ENCODE measurements at regions not wholly inside any gene's neighbourhood (a gene's known extent, or its start where the extent isn't known, plus 50 kb on each side); places are given as distances from the start of the nearest gene placed in this dataset.

DNA sequence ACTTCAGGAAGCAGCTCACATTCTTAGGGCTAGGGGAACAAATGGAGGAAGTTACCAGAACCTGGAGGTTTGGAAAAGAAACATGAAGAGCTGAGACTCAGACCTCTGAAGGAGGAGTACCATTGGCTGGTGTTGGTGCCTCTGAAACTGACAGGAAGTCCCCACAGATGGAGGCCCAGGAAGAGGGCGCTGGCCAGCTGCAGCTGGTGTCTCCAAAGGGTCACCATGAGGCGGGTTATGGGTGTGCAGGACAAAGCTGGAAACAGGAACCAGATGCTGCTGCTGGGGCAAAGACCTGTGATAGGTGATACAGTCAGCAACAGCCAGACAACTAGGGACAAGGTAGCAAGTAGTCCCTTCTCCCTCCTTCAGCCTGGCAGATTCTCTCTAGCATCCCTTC is 136.5 kb upstream of the SERPINE2 start:
- Histone ChIP-seq H3K4me2 (ENCODE audit: low read depth, low read length, poor library complexity, severe bottlenecking) (no peak overlapping the region), H2AFZ (ENCODE audit: low read length) (peak overlapping the region; percentile 61), H3K79me2 (ENCODE audit: insufficient read depth, low read length) (no peaks in the 10 kb centered on the region), H3K36me3 (ENCODE audit: insufficient read depth, low read length) (no peaks in the 10 kb centered on the region), H3F3A (ENCODE audit: low read depth) (no peaks in the 10 kb centered on the region), H3K27me3 (ENCODE audit: insufficient read depth, low read length, poor library complexity, severe bottlenecking) (no peaks in the 10 kb centered on the region), H3K4me1 (ENCODE audit: insufficient read depth, low read length, poor library complexity, severe bottlenecking) (peaks cover 5% of the 10 kb centered on the region), H3K9me3 (ENCODE audit: insufficient read depth, low read depth, low read length) (no peaks in the 10 kb centered on the region), H3K4me3 (ENCODE audit: low read length, poor library complexity, severe bottlenecking) (no peak overlapping the region), H3K9ac (ENCODE audit: low read depth, low read length, poor library complexity, severe bottlenecking) (no peak overlapping the region), H4K20me1 (ENCODE audit: insufficient read depth, low read length, poor library complexity, severe bottlenecking) (no peaks in the 10 kb centered on the region), H3K9me2 (replicated peaks; ENCODE audit: low read depth, low read length) (no peaks in the 10 kb centered on the region)
- no peak for TF ChIP-seq CTCF (conservative IDR thresholded peaks at IDR 0.05; ENCODE audit: low read length)
- TF ChIP-seq EZH2phosphoT487 (IDR thresholded peaks at IDR 0.05; ENCODE audit: borderline replicate concordance), result no peak

DNA sequence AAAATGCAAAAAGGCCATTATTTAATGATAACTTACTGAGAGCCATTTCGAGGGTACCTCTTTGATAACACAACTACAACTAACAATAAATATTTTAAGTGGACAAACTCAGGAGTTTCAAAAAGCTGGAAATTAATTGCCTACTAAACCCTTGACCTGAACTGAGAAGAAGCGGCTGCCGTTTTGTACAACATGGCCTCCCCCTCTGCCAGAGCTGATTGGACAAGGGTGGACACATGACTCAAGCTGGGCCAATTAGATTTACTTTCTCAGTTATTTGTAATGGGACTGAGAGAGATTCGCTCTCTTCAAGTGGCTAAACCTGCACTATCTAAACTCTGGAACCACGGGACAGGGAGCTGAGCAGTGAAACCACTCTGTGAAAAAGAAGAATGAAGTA is 135.9 kb upstream of the SERPINE2 start:
- Histone ChIP-seq H3K4me3 (ENCODE audit: low read length, poor library complexity, severe bottlenecking) (no peak overlapping the region), H3K9me2 (replicated peaks; ENCODE audit: low read depth, low read length) (no peaks in the 10 kb centered on the region), H3K79me2 (ENCODE audit: insufficient read depth, low read length) (no peaks in the 10 kb centered on the region), H3K27me3 (ENCODE audit: insufficient read depth, low read length, poor library complexity, severe bottlenecking) (no peaks in the 10 kb centered on the region), H3K36me3 (ENCODE audit: insufficient read depth, low read length) (no peaks in the 10 kb centered on the region), H4K20me1 (ENCODE audit: insufficient read depth, low read length, poor library complexity, severe bottlenecking) (no peaks in the 10 kb centered on the region), H3K4me2 (ENCODE audit: low read depth, low read length, poor library complexity, severe bottlenecking) (no peak overlapping the region), H3K9me3 (ENCODE audit: insufficient read depth, low read depth, low read length) (no peaks in the 10 kb centered on the region), H3K4me1 (ENCODE audit: insufficient read depth, low read length, poor library complexity, severe bottlenecking) (peaks cover 5% of the 10 kb centered on the region), H3K9ac (ENCODE audit: low read depth, low read length, poor library complexity, severe bottlenecking) (no peak overlapping the region), H2AFZ (ENCODE audit: low read length) (peak overlapping the region; percentile 61), H3F3A (ENCODE audit: low read depth) (no peaks in the 10 kb centered on the region)
- TF ChIP-seq EZH2phosphoT487 (IDR thresholded peaks at IDR 0.05; ENCODE audit: borderline replicate concordance) (no peak), CTCF (conservative IDR thresholded peaks at IDR 0.05; ENCODE audit: low read length) (no peak)

DNA sequence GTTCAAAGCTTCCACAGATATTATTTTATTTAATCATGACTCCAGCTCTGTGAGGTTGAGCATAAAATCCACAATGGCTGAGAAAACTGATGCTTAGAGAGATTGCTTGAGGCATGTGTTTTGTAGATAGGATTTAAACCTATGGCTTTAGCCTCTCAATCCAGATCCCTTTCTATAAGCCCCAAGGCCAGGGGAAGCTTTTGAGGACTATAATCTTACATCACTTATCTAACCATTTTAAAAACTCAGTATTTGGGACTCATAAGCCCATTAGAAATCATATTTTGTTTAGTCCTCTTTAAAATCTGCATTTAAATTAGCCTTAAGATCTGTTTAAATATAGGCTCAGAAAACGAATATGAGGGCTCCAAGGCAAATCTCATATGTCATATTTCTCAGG is 135.4 kb upstream of the SERPINE2 start:
- H2AFZ ChIP-seq (ENCODE audit: low read length), result no peak overlapping the region
- no peak for TF ChIP-seq EZH2phosphoT487 (IDR thresholded peaks at IDR 0.05; ENCODE audit: borderline replicate concordance)
- no peaks in the 10 kb centered on the region for H3F3A ChIP-seq (ENCODE audit: low read depth)

DNA sequence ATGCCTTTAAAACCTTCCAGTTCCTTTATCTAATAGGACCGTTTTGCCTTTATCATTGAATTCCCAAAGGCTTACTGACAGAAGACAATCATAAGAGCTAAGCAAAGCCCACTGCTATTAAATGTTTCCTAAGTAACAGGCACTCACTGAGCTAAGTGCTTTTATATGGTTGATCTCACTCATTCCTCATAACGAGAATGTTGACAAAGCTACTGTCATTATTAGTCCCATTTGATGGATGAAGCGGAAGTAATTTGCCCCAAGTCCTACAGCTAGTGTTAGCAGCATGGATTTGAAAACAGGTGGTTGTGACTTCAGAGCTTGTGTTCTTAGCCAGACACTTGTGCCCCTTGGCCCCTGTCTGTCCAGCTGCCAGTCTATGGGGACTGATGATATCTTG is 134.8 kb upstream of the SERPINE2 start:
- no peaks in the 10 kb centered on the region for H3K9me3 ChIP-seq (ENCODE audit: insufficient read depth, low read depth, low read length)
- H3F3A ChIP-seq (ENCODE audit: low read depth), result no peaks in the 10 kb centered on the region
- H3K4me2 ChIP-seq (ENCODE audit: low read depth, low read length, poor library complexity, severe bottlenecking), result no peak overlapping the region
- H3K9ac ChIP-seq (ENCODE audit: low read depth, low read length, poor library complexity, severe bottlenecking), result no peak overlapping the region
- no peak overlapping the region for H3K4me3 ChIP-seq (ENCODE audit: low read length, poor library complexity, severe bottlenecking)
- H3K9me2 ChIP-seq (replicated peaks; ENCODE audit: low read depth, low read length), result no peaks in the 10 kb centered on the region
- no peaks in the 10 kb centered on the region for H3K79me2 ChIP-seq (ENCODE audit: insufficient read depth, low read length)
- H2AFZ ChIP-seq (ENCODE audit: low read length), result no peak overlapping the region
- no peaks in the 10 kb centered on the region for H3K36me3 ChIP-seq (ENCODE audit: insufficient read depth, low read length)
- no peaks in the 10 kb centered on the region for H4K20me1 ChIP-seq (ENCODE audit: insufficient read depth, low read length, poor library complexity, severe bottlenecking)
- H3K27me3 ChIP-seq (ENCODE audit: insufficient read depth, low read length, poor library complexity, severe bottlenecking), result no peaks in the 10 kb centered on the region
- no peak for TF ChIP-seq EZH2phosphoT487 (IDR thresholded peaks at IDR 0.05; ENCODE audit: borderline replicate concordance)
- no peak for TF ChIP-seq CTCF (conservative IDR thresholded peaks at IDR 0.05; ENCODE audit: low read length)
- peaks cover 5% of the 10 kb centered on the region for H3K4me1 ChIP-seq (ENCODE audit: insufficient read depth, low read length, poor library complexity, severe bottlenecking)

More for the DNA sequence above, 135.4 kb upstream of the SERPINE2 start:
- Histone ChIP-seq H3K4me2 (ENCODE audit: low read depth, low read length, poor library complexity, severe bottlenecking) (no peak overlapping the region), H3K36me3 (ENCODE audit: insufficient read depth, low read length) (no peaks in the 10 kb centered on the region), H4K20me1 (ENCODE audit: insufficient read depth, low read length, poor library complexity, severe bottlenecking) (no peaks in the 10 kb centered on the region), H3K9me2 (replicated peaks; ENCODE audit: low read depth, low read length) (no peaks in the 10 kb centered on the region), H3K27me3 (ENCODE audit: insufficient read depth, low read length, poor library complexity, severe bottlenecking) (no peaks in the 10 kb centered on the region), H3K9ac (ENCODE audit: low read depth, low read length, poor library complexity, severe bottlenecking) (no peak overlapping the region), H3K4me1 (ENCODE audit: insufficient read depth, low read length, poor library complexity, severe bottlenecking) (peaks cover 5% of the 10 kb centered on the region), H3K79me2 (ENCODE audit: insufficient read depth, low read length) (no peaks in the 10 kb centered on the region), H3K9me3 (ENCODE audit: insufficient read depth, low read depth, low read length) (no peaks in the 10 kb centered on the region), H3K4me3 (ENCODE audit: low read length, poor library complexity, severe bottlenecking) (no peak overlapping the region)
